ENCODE measurements at regions not wholly inside any gene's neighbourhood (a gene's known extent, or its start where the extent isn't known, plus 50 kb on each side); places are given as distances from the start of the nearest gene placed in this dataset.
A peak's percentile ranks its signal among the peaks of the same experiment; 100 is the strongest.

- DNase-seq: no peak
- TF ChIP-seq CTCF (IDR thresholded peaks at IDR 0.05; ENCODE audit: unreplicated experiment): no peak
- peaks cover 23% of the 10 kb centered on the region for H3K4me1 Mint-ChIP-seq (ENCODE audit: low read depth, unreplicated experiment)
- peak overlapping the region; percentile 52 for H3K27ac Mint-ChIP-seq (ENCODE audit: unreplicated experiment)
- peak overlapping the region; percentile 60 for H3K4me3 Mint-ChIP-seq (ENCODE audit: low read depth, unreplicated experiment)
- BruUV-seq (replicated peaks): no TSS peak
- intact Hi-C loops (cut with micrococcal nuclease; ENCODE audit: unreplicated experiment): no loop called here
- peaks cover 3% of the 10 kb centered on the region for H3K9me3 Mint-ChIP-seq (ENCODE audit: low read depth, unreplicated experiment)
- H3K36me3 Mint-ChIP-seq (ENCODE audit: insufficient read depth, unreplicated experiment): no peaks in the 10 kb centered on the region
- CTCF ChIA-PET: no interaction called here
- no peaks in the 10 kb centered on the region for H3K27me3 Mint-ChIP-seq (ENCODE audit: unreplicated experiment)
These were observed 84.5 kb downstream of the RND3 start for GRCh38 chr2:150402953-150403352.

GRCh38 chr2:150400849-150401248, 86.6 kb downstream of the RND3 start:
- intact Hi-C loops (cut with micrococcal nuclease; ENCODE audit: unreplicated experiment): no loop called here
- no peak for DNase-seq
- CTCF ChIA-PET: no interaction called here
- no peak overlapping the region for H3K27ac Mint-ChIP-seq (ENCODE audit: unreplicated experiment)
- no peak for TF ChIP-seq CTCF (IDR thresholded peaks at IDR 0.05; ENCODE audit: unreplicated experiment)
- H3K4me1 Mint-ChIP-seq (ENCODE audit: low read depth, unreplicated experiment): peaks cover 17% of the 10 kb centered on the region
- no peaks in the 10 kb centered on the region for H3K36me3 Mint-ChIP-seq (ENCODE audit: insufficient read depth, unreplicated experiment)
- no peaks in the 10 kb centered on the region for H3K27me3 Mint-ChIP-seq (ENCODE audit: unreplicated experiment)
- peaks cover 3% of the 10 kb centered on the region for H3K9me3 Mint-ChIP-seq (ENCODE audit: low read depth, unreplicated experiment)
- H3K4me3 Mint-ChIP-seq (ENCODE audit: low read depth, unreplicated experiment): no peak overlapping the region
- BruUV-seq (replicated peaks): no TSS peak

- DNase-seq: no peak
- H3K27ac Mint-ChIP-seq (ENCODE audit: unreplicated experiment): no peak overlapping the region
- no peaks in the 10 kb centered on the region for H3K27me3 Mint-ChIP-seq (ENCODE audit: unreplicated experiment)
- no peak overlapping the region for H3K4me3 Mint-ChIP-seq (ENCODE audit: low read depth, unreplicated experiment)
- H3K36me3 Mint-ChIP-seq (ENCODE audit: insufficient read depth, unreplicated experiment): no peaks in the 10 kb centered on the region
- intact Hi-C loops (cut with micrococcal nuclease; ENCODE audit: unreplicated experiment): no loop called here
- H3K4me1 Mint-ChIP-seq (ENCODE audit: low read depth, unreplicated experiment): no peaks in the 10 kb centered on the region
- TF ChIP-seq CTCF (IDR thresholded peaks at IDR 0.05; ENCODE audit: unreplicated experiment): no peak
- CTCF ChIA-PET: no interaction called here
- no peaks in the 10 kb centered on the region for H3K9me3 Mint-ChIP-seq (ENCODE audit: low read depth, unreplicated experiment)
- BruUV-seq (replicated peaks): no TSS peak
These were observed 94.9 kb downstream of the RND3 start for GRCh38 chr2:150392614-150393013.

- Mint-ChIP-seq H3K4me1 (ENCODE audit: low read depth, unreplicated experiment) (no peaks in the 10 kb centered on the region), H3K27me3 (ENCODE audit: unreplicated experiment) (no peaks in the 10 kb centered on the region), H3K27ac (ENCODE audit: unreplicated experiment) (no peak overlapping the region), H3K9me3 (ENCODE audit: low read depth, unreplicated experiment) (no peaks in the 10 kb centered on the region), H3K4me3 (ENCODE audit: low read depth, unreplicated experiment) (no peak overlapping the region), H3K36me3 (ENCODE audit: insufficient read depth, unreplicated experiment) (no peaks in the 10 kb centered on the region)
- no peak for TF ChIP-seq CTCF (IDR thresholded peaks at IDR 0.05; ENCODE audit: unreplicated experiment)
- DNase-seq: no peak
- CTCF ChIA-PET: no interaction called here
- no TSS peak for BruUV-seq (replicated peaks)
- intact Hi-C loops (cut with micrococcal nuclease; ENCODE audit: unreplicated experiment): no loop called here
These were observed 95.7 kb downstream of the RND3 start for GRCh38 chr2:150391779-150392178.

GRCh38 chr2:150389447-150389846, 98.0 kb downstream of the RND3 start:
- Mint-ChIP-seq H3K27me3 (ENCODE audit: unreplicated experiment) (no peaks in the 10 kb centered on the region), H3K4me1 (ENCODE audit: low read depth, unreplicated experiment) (no peaks in the 10 kb centered on the region), H3K27ac (ENCODE audit: unreplicated experiment) (no peak overlapping the region), H3K9me3 (ENCODE audit: low read depth, unreplicated experiment) (no peaks in the 10 kb centered on the region), H3K4me3 (ENCODE audit: low read depth, unreplicated experiment) (no peak overlapping the region), H3K36me3 (ENCODE audit: insufficient read depth, unreplicated experiment) (no peaks in the 10 kb centered on the region)
- intact Hi-C loops (cut with micrococcal nuclease; ENCODE audit: unreplicated experiment): no loop called here
- CTCF ChIA-PET: no interaction called here
- no TSS peak for BruUV-seq (replicated peaks)
- DNase-seq: no peak
- TF ChIP-seq CTCF (IDR thresholded peaks at IDR 0.05; ENCODE audit: unreplicated experiment): no peak

Data from Calu3 (cell line).